Endothelial cell of umbilical vein (primary cell): ENCODE measurements at regions not wholly inside any gene's neighbourhood (a gene's known extent, or its start where the extent isn't known, plus 50 kb on each side); places are given as distances from the start of the nearest gene placed in this dataset.

ENCODE experiments used
- BruUV-seq: library from RNA; stranded (reverse); fragments of 400-500 nt; replicated peaks from 2 replicates; lab custom pipeline; 2021; lab: Mats Ljungman, UMichigan
- CTCF ChIA-PET: fragments of 300-600, 350-600 bp; sonication (Branson Sonifier 250); formaldehyde crosslinking; loops from one replicate; lab custom pipeline; 2021; ENCODE audit warnings: antibody characterized with exemption, inconsistent platforms; lab: Charles Lee
- POLR2A ChIA-PET: fragments of 300-600, 350-600 bp; sonication (Branson Sonifier 250); formaldehyde crosslinking; loops from one replicate; lab custom pipeline; 2021; ENCODE audit warnings: antibody characterized with exemption, inconsistent platforms; lab: Charles Lee
- DNase-seq: peaks from one replicate; pipeline ENCODE4 v3.0.0-alpha.2; 2011; ENCODE audit warnings: low read depth, low spot score
- FAIRE-seq: peaks from 2 replicates; lab custom pipeline; 2011; peaks lifted over from hg19 to GRCh38; lab: Jason Lieb, UNC
- H2AFZ ChIP-seq: 2 replicates; pipeline ENCODE4 v1.6.0; 2012; ENCODE audit warnings: low read depth, low read length, control low read depth, inconsistent platforms
- H3K27ac ChIP-seq: 2 replicates; pipeline ENCODE4 v1.5.1; 2011; ENCODE audit warnings: low read depth, mild to moderate bottlenecking, control low read depth, low read length, moderate library complexity; ENCODE audit not compliant: insufficient read depth
- H3K27me3 ChIP-seq, 2 experiments: 2 replicates each; pipeline versions ENCODE4 v1.6.0 to v1.6.1; 2011; ENCODE audit warnings: low read length in 2 of 2, mixed read lengths in 1 of 2; ENCODE audit not compliant: control insufficient read depth in 2 of 2, insufficient read depth in 2 of 2
- H3K36me3 ChIP-seq, 2 experiments: 2 replicates in 1 of 2; 3 replicates in 1 of 2; pipeline ENCODE4 v1.5.1; 2011; ENCODE audit warnings: low read length in 2 of 2, mild to moderate bottlenecking in 1 of 2, moderate library complexity in 1 of 2; ENCODE audit not compliant: control insufficient read depth in 2 of 2, insufficient read depth in 2 of 2; ENCODE audit errors: extremely low read depth in 1 of 2
- H3K4me1 ChIP-seq: 3 replicates; pipeline ENCODE4 v1.5.1; 2011; ENCODE audit warnings: mild to moderate bottlenecking, low read length; ENCODE audit not compliant: control insufficient read depth, insufficient read depth; ENCODE audit errors: extremely low read depth
- H3K4me2 ChIP-seq: 2 replicates; pipeline ENCODE4 v1.6.1; 2011; ENCODE audit warnings: low read length, control low read depth, mixed read lengths; ENCODE audit not compliant: insufficient read depth
- H3K4me3 ChIP-seq, 3 experiments: fragments of 200-600 bp in 1 of 3; sonication (generic), shearing (Covaris generic) in 1 of 3; replicated peaks in 1 of 3; 2 replicates each; pipeline ENCODE4 v1.5.1; 2011 to 2016; ENCODE audit warnings: control low read depth in 3 of 3, low read length in 3 of 3, mild to moderate bottlenecking in 2 of 3, inconsistent platforms in 1 of 3, low read depth in 1 of 3, moderate library complexity in 1 of 3; ENCODE audit not compliant: insufficient read depth in 1 of 3
- H3K79me2 ChIP-seq: 2 replicates; pipeline ENCODE4 v1.6.0; 2012; ENCODE audit warnings: low read length, inconsistent platforms; ENCODE audit not compliant: control insufficient read depth, insufficient read depth
- H3K9ac ChIP-seq: replicated peaks from 2 replicates; pipeline ENCODE3; 2011; ENCODE audit warnings: low read length, control low read depth; ENCODE audit not compliant: insufficient read depth; ENCODE audit errors: extremely low read depth
- H3K9me1 ChIP-seq: replicated peaks from 3 replicates; pipeline ENCODE4 v1.6.0; 2011; ENCODE audit warnings: mild to moderate bottlenecking, low read length; ENCODE audit not compliant: control insufficient read depth, insufficient read depth; ENCODE audit errors: extremely low read depth
- H3K9me3 ChIP-seq: replicated peaks from 2 replicates; pipeline ENCODE4 v1.5.1; 2012; ENCODE audit warnings: low read length, inconsistent platforms; ENCODE audit not compliant: control insufficient read depth, insufficient read depth
- H4K20me1 ChIP-seq: replicated peaks from 2 replicates; pipeline ENCODE3; 2011; ENCODE audit warnings: mild to moderate bottlenecking, low read length; ENCODE audit not compliant: control insufficient read depth, insufficient read depth; ENCODE audit errors: extremely low read depth
- CTCF ChIP-seq, 2 donors: IDR thresholded peaks; 1 replicate in 1 of 2; 2 replicates in 1 of 2; pipeline ENCODE4 v1.5.1; 2011; ENCODE audit warnings: low read length in 2 of 2, mild to moderate bottlenecking in 2 of 2, moderate library complexity in 2 of 2, control low read depth in 1 of 2, inconsistent platforms in 1 of 2, low read depth in 1 of 2; ENCODE audit not compliant: insufficient read depth in 1 of 2; ENCODE audit errors: extremely low read depth in 1 of 2
- EZH2 ChIP-seq: IDR thresholded peaks from 2 replicates; pipeline ENCODE4 v1.6.1; 2012; ENCODE audit warnings: borderline replicate concordance, low read depth, mild to moderate bottlenecking, moderate library complexity, low read length, inconsistent platforms; ENCODE audit not compliant: severe bottlenecking
- FOS ChIP-seq: IDR thresholded peaks from 2 replicates; pipeline ENCODE4 v1.6.1; 2011; ENCODE audit warnings: mild to moderate bottlenecking, low read length, moderate library complexity, borderline replicate concordance; ENCODE audit not compliant: insufficient read depth
- GATA2 ChIP-seq: IDR thresholded peaks from 2 replicates; pipeline ENCODE4 v1.7.0; 2011; ENCODE audit warnings: low read depth, mild to moderate bottlenecking, moderate library complexity, mixed read lengths, low read length; ENCODE audit not compliant: insufficient read length, insufficient read depth
- JUN ChIP-seq: IDR thresholded peaks from 2 replicates; pipeline ENCODE4 v1.6.1; 2011; ENCODE audit warnings: borderline replicate concordance, low read depth; ENCODE audit not compliant: insufficient read length, insufficient read depth
- MAX ChIP-seq: IDR thresholded peaks from 2 replicates; pipeline ENCODE4 v1.6.1; 2011; ENCODE audit not compliant: insufficient read depth, insufficient read length
- MYC ChIP-seq: IDR thresholded peaks from one replicate; pipeline ENCODE4 v1.6.1; 2011; ENCODE audit warnings: mild to moderate bottlenecking, low read depth, low read length
- POLR2A ChIP-seq: IDR thresholded peaks from 2 replicates; pipeline ENCODE4 v1.6.1; 2012; ENCODE audit warnings: low read depth, mild to moderate bottlenecking, control low read depth, low read length
- POLR2AphosphoS5 ChIP-seq: IDR thresholded peaks from 2 replicates; pipeline ENCODE4 v1.6.1; 2012; ENCODE audit warnings: low read depth, mild to moderate bottlenecking, control low read depth, low read length, moderate library complexity; ENCODE audit not compliant: insufficient read depth
- dilution Hi-C: fragments of 300-500 bp; cut with MboI; formaldehyde crosslinking; loops from one replicate; pipeline ENCODE4 v1.15.0; 2019; ENCODE audit warnings: low sequenced_read_pairs; ENCODE audit not compliant: extremely low pct_ligation_motif_present
- intact Hi-C: fragments of 100-400 bp; cut with micrococcal nuclease; formaldehyde crosslinking; loops from one replicate; pipeline ENCODE4 v1.10.0; 2022

- CTCF ChIA-PET: no interaction called here
- H3K9me3 ChIP-seq: peaks cover 4% of the 10 kb centered on the region
- no peak overlapping the region for H3K27ac ChIP-seq
- H3K9ac ChIP-seq: no peak overlapping the region
- FAIRE-seq (no peak), DNase-seq (no peak)
- H3K36me3 ChIP-seq: no peaks in the 10 kb centered on the region
- no peak overlapping the region for H3K4me2 ChIP-seq
- POLR2A ChIA-PET: no interaction called here
- TF ChIP-seq MYC (no peak), FOS (no peak), POLR2A (no peak), POLR2AphosphoS5 (no peak), GATA2 (no peak), MAX (no peak), JUN (no peak)
- no TSS peak for BruUV-seq
- H3K27me3 ChIP-seq: no peaks in the 10 kb centered on the region
- no peaks in the 10 kb centered on the region for H3K79me2 ChIP-seq
- dilution Hi-C loops (no loop called here), intact Hi-C loops (no loop called here)
- no peaks in the 10 kb centered on the region for H3K9me1 ChIP-seq
- H3K4me3 ChIP-seq: no peak overlapping the region
- no peaks in the 10 kb centered on the region for H3K4me1 ChIP-seq
- H4K20me1 ChIP-seq: no peaks in the 10 kb centered on the region
- H2AFZ ChIP-seq: no peak overlapping the region
These were observed 194.0 kb downstream of the LRATD1 start for GRCh38 chr2:14826518-14826917.

GRCh38 chr2:14827226-14828023, 194.9 kb downstream of the LRATD1 start:
- H3K9me1 ChIP-seq: no peaks in the 10 kb centered on the region
- CTCF ChIA-PET: no interaction called here
- FAIRE-seq (no peak), DNase-seq (no peak)
- peaks cover 4% of the 10 kb centered on the region for H3K9me3 ChIP-seq
- TF ChIP-seq MAX: no peak
- TF ChIP-seq GATA2: no peak
- no peak for TF ChIP-seq MYC
- TF ChIP-seq FOS: no peak
- TF ChIP-seq POLR2AphosphoS5: no peak
- no peak for TF ChIP-seq JUN
- TF ChIP-seq EZH2: no peak
- no peak for TF ChIP-seq POLR2A
- no peak for TF ChIP-seq CTCF (IDR thresholded peaks at IDR 0.05; ENCODE audit: extremely low read depth in 1 of 2, insufficient read depth in 1 of 2, low read depth in 1 of 2, low read length in 2 of 2)
- H3K27me3 ChIP-seq: no peaks in the 10 kb centered on the region
- dilution Hi-C loops: no loop called here
- no TSS peak for BruUV-seq
- H3K36me3 ChIP-seq: no peaks in the 10 kb centered on the region
- H3K4me2 ChIP-seq: no peak overlapping the region
- intact Hi-C loops: no loop called here
- no peak overlapping the region for H2AFZ ChIP-seq
- H3K4me3 ChIP-seq: no peak overlapping the region
- H4K20me1 ChIP-seq: no peaks in the 10 kb centered on the region
- H3K79me2 ChIP-seq: no peaks in the 10 kb centered on the region
- H3K27ac ChIP-seq: no peak overlapping the region
- H3K9ac ChIP-seq: no peak overlapping the region
- no peaks in the 10 kb centered on the region for H3K4me1 ChIP-seq
- POLR2A ChIA-PET: no interaction called here
